ENCODE measurements at regions not wholly inside any gene's neighbourhood (a gene's known extent, or its start where the extent isn't known, plus 50 kb on each side); places are given as distances from the start of the nearest gene placed in this dataset.

- TF ChIP-seq CTCF (IDR thresholded peaks at IDR 0.05), result no peak
- TF ChIP-seq ZFX (IDR thresholded peaks at IDR 0.05; ENCODE audit: borderline replicate concordance), result no peak
Measured at GRCh38 chr3:64802460-64802859, 114.7 kb upstream of the ADAMTS9 start.
